Neuronal stem cell (in vitro differentiated cells): ENCODE measurements at regions not wholly inside any gene's neighbourhood (a gene's known extent, or its start where the extent isn't known, plus 50 kb on each side); places are given as distances from the start of the nearest gene placed in this dataset.

Source experiments
- DNase-seq: peaks from one replicate; pipeline ENCODE4 v3.0.0-alpha.2; 2013; ENCODE audit warnings: low spot score
- H2AFZ ChIP-seq: one replicate; pipeline ENCODE4 v1.6.1; 2013; ENCODE audit warnings: mild to moderate bottlenecking, low read length, inconsistent platforms
- H2AK5ac ChIP-seq: 2 replicates; pipeline ENCODE4 v1.6.1; 2013; ENCODE audit warnings: low read depth, mild to moderate bottlenecking, inconsistent platforms, low read length, moderate library complexity, mixed read lengths
- H2BK120ac ChIP-seq: 2 replicates; pipeline ENCODE4 v1.6.1; 2013; ENCODE audit warnings: low read depth, mild to moderate bottlenecking, inconsistent platforms, low read length, moderate library complexity, mixed read lengths
- H2BK12ac ChIP-seq: one replicate; pipeline ENCODE4 v1.6.1; 2013; ENCODE audit warnings: low read length, inconsistent platforms
- H2BK15ac ChIP-seq: 2 replicates; pipeline ENCODE4 v1.6.1; 2013; ENCODE audit warnings: mild to moderate bottlenecking, low read length, inconsistent platforms, mixed read lengths
- H2BK5ac ChIP-seq: one replicate; pipeline ENCODE4 v1.6.1; 2013; ENCODE audit warnings: inconsistent platforms, mild to moderate bottlenecking, low read length, moderate library complexity
- H3K14ac ChIP-seq: one replicate; pipeline ENCODE4 v1.6.1; 2013; ENCODE audit warnings: low read length, inconsistent platforms
- H3K18ac ChIP-seq: 2 replicates; pipeline ENCODE4 v1.6.1; 2013; ENCODE audit warnings: low read length, inconsistent platforms
- H3K23ac ChIP-seq: 2 replicates; pipeline ENCODE4 v1.6.1; 2013; ENCODE audit warnings: low read depth, mild to moderate bottlenecking, mixed read lengths, low read length, inconsistent platforms; ENCODE audit not compliant: poor library complexity
- H3K27ac ChIP-seq: replicated peaks from 3 replicates; pipeline ENCODE4 v1.5.1; 2013; ENCODE audit warnings: low read length, inconsistent platforms
- H3K27me3 ChIP-seq, 3 experiments: 2 replicates each; pipeline ENCODE4 v1.6.1; 2013; ENCODE audit warnings: low read length in 3 of 3, mild to moderate bottlenecking in 2 of 3, inconsistent platforms in 1 of 3, low read depth in 1 of 3, mixed read lengths in 1 of 3, moderate library complexity in 1 of 3; ENCODE audit not compliant: control insufficient read depth in 3 of 3, insufficient read depth in 3 of 3
- H3K36me3 ChIP-seq, 2 donors: replicated peaks in 1 of 2; 2 replicates each; pipeline ENCODE4 v1.6.1; 2013; ENCODE audit warnings: low read length in 2 of 2; ENCODE audit not compliant: control insufficient read depth in 2 of 2, insufficient read depth in 2 of 2
- H3K4ac ChIP-seq: 2 replicates; pipeline ENCODE4 v1.6.1; 2013; ENCODE audit warnings: inconsistent platforms, mild to moderate bottlenecking, low read length, moderate library complexity
- H3K4me1 ChIP-seq, 2 donors: 1 replicate in 1 of 2; 2 replicates in 1 of 2; pipeline ENCODE4 v1.6.1; 2013; ENCODE audit warnings: low read length in 2 of 2, low read depth in 1 of 2; ENCODE audit not compliant: control insufficient read depth in 2 of 2, insufficient read depth in 1 of 2
- H3K4me2 ChIP-seq: one replicate; pipeline ENCODE4 v1.6.1; 2013; ENCODE audit warnings: mild to moderate bottlenecking, low read length, inconsistent platforms; ENCODE audit not compliant: insufficient read depth, poor library complexity, severe bottlenecking
- H3K4me3 ChIP-seq, 2 donors: 2 replicates each; pipeline ENCODE4 v1.5.1; 2013; ENCODE audit warnings: low read length in 2 of 2, mild to moderate bottlenecking in 2 of 2, inconsistent platforms in 1 of 2, moderate library complexity in 1 of 2
- H3K79me1 ChIP-seq: one replicate; pipeline ENCODE4 v1.6.1; 2013; ENCODE audit warnings: low read depth, mild to moderate bottlenecking, inconsistent platforms, low read length, moderate library complexity
- H3K9ac ChIP-seq: one replicate; pipeline ENCODE4 v1.6.1; 2013; ENCODE audit warnings: mild to moderate bottlenecking, low read depth, low read length, inconsistent platforms; ENCODE audit not compliant: poor library complexity
- H3K9me3 ChIP-seq, 2 donors: replicated peaks in 1 of 2; 2 replicates each; pipeline versions ENCODE3 to v1.6.1; 2013; ENCODE audit warnings: low read length in 2 of 2, mild to moderate bottlenecking in 2 of 2, inconsistent platforms in 1 of 2, low read depth in 1 of 2, mixed read lengths in 1 of 2, moderate library complexity in 1 of 2; ENCODE audit not compliant: control insufficient read depth in 2 of 2, insufficient read depth in 1 of 2
- H4K8ac ChIP-seq: one replicate; pipeline ENCODE4 v1.6.1; 2013; ENCODE audit warnings: low read depth, mild to moderate bottlenecking, inconsistent platforms, low read length, moderate library complexity
- H4K91ac ChIP-seq: one replicate; pipeline ENCODE4 v1.6.1; 2013; ENCODE audit warnings: low read length, low read depth, mild to moderate bottlenecking, inconsistent platforms; ENCODE audit not compliant: poor library complexity
- WGBS, 2 donors: extraction: QIAGEN DNeasy Blood & Tissue Kit; methylation state at CpG; one replicate each; pipeline ENCODE4 v1.1.7; 2013; ENCODE audit warnings: missing lambda C conversion rate in 2 of 2, mixed read lengths in 1 of 2; ENCODE audit not compliant: insufficient read length in 2 of 2, insufficient replicate concordance in 1 of 2; ENCODE audit errors: extremely low coverage in 2 of 2; 5-methylcytosine and 5-hydroxymethylcytosine counted together

- Histone ChIP-seq H3K4me1 (peaks cover 2 to 7% of the 10 kb centered on the region in 2 donors), H2BK120ac (no peak overlapping the region), H3K18ac (no peak overlapping the region), H2BK12ac (no peak overlapping the region), H3K9ac (no peak overlapping the region), H3K4me2 (no peak overlapping the region), H3K14ac (no peak overlapping the region), H3K9me3 (no peaks in the 10 kb centered on the region), H3K4me3 (no peak overlapping the region), H4K8ac (no peak overlapping the region), H3K4ac (no peak overlapping the region), H4K91ac (no peak overlapping the region), H2BK5ac (no peak overlapping the region), H3K27ac (no peak overlapping the region), H3K27me3 (no peaks in the 10 kb centered on the region), H3K36me3 (no peaks in the 10 kb centered on the region), H2AK5ac (no peak overlapping the region), H2AFZ (no peak overlapping the region), H2BK15ac (no peak overlapping the region), H3K23ac (no peak overlapping the region), H3K79me1 (no peaks in the 10 kb centered on the region)
- no CpG with 5 or more reads among the region's 2 CpGs for WGBS, 2 donors
- no peak for DNase-seq
Measured at GRCh38 chr9:109889456-109889855, 109.5 kb downstream of the PALM2AKAP2 start.

DNA sequence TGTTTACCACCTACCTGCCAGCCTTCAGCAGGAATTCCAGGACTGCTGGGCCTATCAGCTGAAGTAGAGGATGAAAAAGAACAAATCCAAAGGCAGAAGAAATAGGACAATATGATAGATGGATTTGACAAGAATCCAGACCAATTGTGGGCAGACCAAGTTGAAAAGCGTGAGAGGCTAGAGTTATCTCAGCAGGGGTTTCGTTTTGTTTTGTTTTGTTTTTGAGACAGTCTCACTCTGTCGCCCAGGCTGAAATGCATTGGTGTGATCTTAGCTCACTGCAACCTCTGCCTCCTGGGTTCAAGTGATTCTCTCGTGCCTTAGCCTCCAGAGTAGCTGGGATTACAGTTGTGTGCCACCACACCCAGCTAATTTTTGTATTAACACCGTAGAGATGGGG is 113.2 kb downstream of the PALM2AKAP2 start:
- Histone ChIP-seq H3K36me3 (no peaks in the 10 kb centered on the region), H3K23ac (no peak overlapping the region), H3K9me3 (no peaks in the 10 kb centered on the region), H2AK5ac (no peak overlapping the region), H3K18ac (peak overlapping the region; percentile 44), H3K27me3 (no peaks in the 10 kb centered on the region), H4K8ac (no peak overlapping the region), H4K91ac (no peak overlapping the region), H3K4me1 (peaks cover 2 to 15% of the 10 kb centered on the region in 2 donors), H2BK15ac (no peak overlapping the region), H3K4ac (no peak overlapping the region), H3K9ac (no peak overlapping the region), H2AFZ (no peak overlapping the region), H2BK120ac (no peak overlapping the region), H2BK12ac (no peak overlapping the region), H3K4me2 (no peak overlapping the region), H3K79me1 (no peaks in the 10 kb centered on the region), H3K27ac (no peak overlapping the region), H3K14ac (no peak overlapping the region), H3K4me3 (no peak overlapping the region), H2BK5ac (no peak overlapping the region)
- WGBS, 2 donors = no CpG with 5 or more reads among the region's 5 CpGs
- no peak for DNase-seq

- Histone ChIP-seq H3K23ac (no peak overlapping the region), H3K4me2 (no peak overlapping the region), H2AFZ (no peak overlapping the region), H3K18ac (no peak overlapping the region), H4K8ac (no peak overlapping the region), H3K4ac (no peak overlapping the region), H2BK120ac (no peak overlapping the region), H2BK12ac (no peak overlapping the region), H3K27ac (no peak overlapping the region), H3K4me1 (peaks cover 2 to 10% of the 10 kb centered on the region in 2 donors), H3K9me3 (no peaks in the 10 kb centered on the region), H3K9ac (no peak overlapping the region), H3K4me3 (no peak overlapping the region), H3K79me1 (no peaks in the 10 kb centered on the region), H3K27me3 (no peaks in the 10 kb centered on the region), H3K36me3 (no peaks in the 10 kb centered on the region), H3K14ac (no peak overlapping the region), H4K91ac (no peak overlapping the region), H2BK15ac (no peak overlapping the region), H2AK5ac (no peak overlapping the region), H2BK5ac (no peak overlapping the region)
- no peak for DNase-seq
- WGBS, 2 donors = no CpG with 5 or more reads among the region's 6 CpGs
Measured at GRCh38 chr9:109894473-109894872, 114.5 kb downstream of the PALM2AKAP2 start.

DNA sequence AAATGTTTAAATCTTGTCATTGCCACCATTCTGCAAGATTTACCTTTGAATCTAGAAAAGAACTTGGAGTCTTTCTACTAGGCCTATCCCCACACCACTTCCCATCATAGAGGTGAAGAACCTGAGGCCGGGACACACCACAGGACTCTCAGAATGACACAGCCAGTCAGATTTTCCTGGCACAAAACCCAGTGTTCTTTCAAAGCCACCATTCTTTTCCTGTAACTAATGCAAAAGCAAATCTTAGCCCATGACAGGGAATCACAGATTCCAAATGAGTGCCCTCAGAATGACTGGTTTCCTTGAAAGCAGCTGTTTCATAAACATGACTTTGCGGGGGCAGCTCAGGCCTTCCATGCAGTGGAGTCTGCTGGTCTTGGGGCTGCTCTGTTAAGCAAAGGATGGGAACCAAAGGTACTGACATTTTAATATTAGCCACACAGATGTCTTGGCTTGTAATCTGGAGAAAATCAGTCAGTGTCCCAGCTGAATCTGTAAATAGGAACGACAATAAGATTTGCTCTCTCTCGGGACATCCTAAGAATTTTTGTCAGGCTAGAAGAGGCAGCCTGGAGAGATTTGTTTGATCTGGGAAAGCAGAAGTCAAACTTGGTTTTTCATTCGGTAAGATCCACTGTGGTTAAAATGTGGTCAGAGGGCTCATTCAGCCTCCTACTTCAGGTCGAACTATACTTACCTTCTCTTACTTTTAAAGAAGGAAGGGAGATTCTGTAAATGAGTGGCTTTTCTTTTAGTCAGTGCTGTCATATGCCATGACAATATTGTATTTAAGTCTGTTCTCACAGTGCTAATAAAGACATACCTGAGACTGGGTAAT is 115.1 kb downstream of the PALM2AKAP2 start:
- Histone ChIP-seq H3K4me1 (peaks cover 2 to 8% of the 10 kb centered on the region in 2 donors), H2AK5ac (no peak overlapping the region), H2BK15ac (no peak overlapping the region)

More for the DNA sequence above, 115.1 kb downstream of the PALM2AKAP2 start:
- Histone ChIP-seq H3K36me3 (no peaks in the 10 kb centered on the region), H3K4me2 (no peak overlapping the region), H3K14ac (no peak overlapping the region), H4K8ac (no peak overlapping the region), H2AFZ (peak overlapping the region; percentile 68), H3K9me3 (no peaks in the 10 kb centered on the region), H3K79me1 (no peaks in the 10 kb centered on the region), H3K27ac (no peak overlapping the region), H2BK12ac (no peak overlapping the region), H3K9ac (no peak overlapping the region), H2BK5ac (no peak overlapping the region), H3K4ac (no peak overlapping the region), H4K91ac (no peak overlapping the region), H3K18ac (no peak overlapping the region), H3K27me3 (no peaks in the 10 kb centered on the region), H3K4me3 (no peak overlapping the region), H3K23ac (no peak overlapping the region), H2BK120ac (no peak overlapping the region)
- DNase-seq = no peak
- WGBS, 2 donors = no CpG with 5 or more reads among the region's 6 CpGs
